HG02852 (cell line): ENCODE measurements at regions not wholly inside any gene's neighbourhood (a gene's known extent, or its start where the extent isn't known, plus 50 kb on each side); places are given as distances from the start of the nearest gene placed in this dataset.

ENCODE experiments used
- ATAC-seq: cut with Tn5 transposase; IDR thresholded peaks from one replicate; pipeline ENCODE4 v1.9.1; 2021; ENCODE audit warnings: mild to moderate bottlenecking, moderate library complexity; ENCODE audit not compliant: unreplicated experiment

GRCh38 chr2:18690342-18690741, 101.0 kb upstream of the NT5C1B start:
- no peak for ATAC-seq

- ATAC-seq = no peak
Measured at GRCh38 chr2:18684206-18685038, 95.1 kb upstream of the NT5C1B start.

- no peak for ATAC-seq
Measured at GRCh38 chr2:18682681-18683080, 93.3 kb upstream of the NT5C1B start.

GRCh38 chr2:18677280-18677679, 87.9 kb upstream of the NT5C1B start:
- ATAC-seq = no peak

- ATAC-seq = no peak
Measured at GRCh38 chr2:18674309-18674708, 84.9 kb upstream of the NT5C1B start.

GRCh38 chr2:18671363-18671762, 82.0 kb upstream of the NT5C1B start:
- no peak for ATAC-seq

- ATAC-seq = no peak
Measured at GRCh38 chr2:18668221-18668620, 78.9 kb upstream of the NT5C1B start.

GRCh38 chr2:18664421-18664820, 75.1 kb upstream of the NT5C1B start:
- ATAC-seq = no peak

- ATAC-seq = no peak
Measured at GRCh38 chr2:18663861-18664260, 74.5 kb upstream of the NT5C1B start.

GRCh38 chr2:18662689-18663088, 73.3 kb upstream of the NT5C1B start:
- no peak for ATAC-seq

GRCh38 chr2:18659915-18660314, 70.5 kb upstream of the NT5C1B start:
- no peak for ATAC-seq

GRCh38 chr2:18656048-18656447, 66.7 kb upstream of the NT5C1B start:
- ATAC-seq = no peak

GRCh38 chr2:18651842-18652774, 62.7 kb upstream of the NT5C1B start:
- no peak for ATAC-seq

- no peak for ATAC-seq
Measured at GRCh38 chr2:18650221-18650620, 60.9 kb upstream of the NT5C1B start.

- ATAC-seq = no peak
Measured at GRCh38 chr2:18649502-18650135, 60.2 kb upstream of the NT5C1B start.

GRCh38 chr2:18648161-18648560, 58.8 kb upstream of the NT5C1B start:
- no peak for ATAC-seq

- no peak for ATAC-seq
Measured at GRCh38 chr2:18647731-18648130, 58.4 kb upstream of the NT5C1B start.

- ATAC-seq = no peak
Measured at GRCh38 chr2:18645315-18645714, 55.9 kb upstream of the NT5C1B start.

GRCh38 chr2:18644115-18644462, 54.7 kb upstream of the NT5C1B start:
- ATAC-seq = no peak

GRCh38 chr2:18643326-18644114, 54.2 kb upstream of the NT5C1B start:
- no peak for ATAC-seq

GRCh38 chr2:18641823-18642222, 52.5 kb upstream of the NT5C1B start:
- ATAC-seq = no peak
